ENCODE measurements at regions not wholly inside any gene's neighbourhood (a gene's known extent, or its start where the extent isn't known, plus 50 kb on each side); places are given as distances from the start of the nearest gene placed in this dataset.

DNA sequence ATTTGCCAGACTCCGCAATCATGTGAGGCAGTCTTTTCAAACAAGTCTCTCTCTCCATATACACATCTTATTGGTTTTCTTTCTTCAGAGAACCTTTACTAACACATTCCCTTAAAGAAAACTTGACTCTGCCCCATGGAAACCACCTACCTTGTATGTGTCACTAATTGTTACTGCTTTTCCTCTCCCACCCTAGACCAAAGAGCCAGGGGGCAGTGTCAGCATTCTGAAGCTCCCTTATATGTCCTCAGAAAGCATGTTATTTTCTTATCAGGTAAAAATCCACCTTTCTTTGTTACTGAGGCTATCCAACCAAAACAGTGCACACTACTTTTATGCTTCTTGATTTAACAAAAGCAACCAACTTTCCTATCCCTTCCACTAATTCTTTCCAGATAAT is 98.9 kb upstream of the SLC5A9 start:
- peaks cover 0 to 7% (median 0%) of the 10 kb centered on the region in 12 donors for H3K4me1 ChIP-seq

GRCh38 chr1:48121955-48122354 is 100.6 kb upstream of the SLC5A9 start:
- Histone ChIP-seq H3K4me1 (peaks cover 0 to 7% (median 0%) of the 10 kb centered on the region in 12 donors), H3K27ac (no peak overlapping the region), H3K9me3 (peaks cover 0 to 11% (median 6%) of the 10 kb centered on the region in 12 donors), H3K27me3 (no peaks in the 10 kb centered on the region), H3K36me3 (no peaks in the 10 kb centered on the region), H3K4me3 (no peak overlapping the region)
- ATAC-seq (no peak), DNase-seq (no peak)
- WGBS, 4 donors, result 49 to 67% (median 62%) methylated on average over 4 of the region's 4 CpGs
- TF ChIP-seq POLR2A (IDR thresholded peaks at IDR 0.05), result no peak
- TF ChIP-seq, protein P1, sequence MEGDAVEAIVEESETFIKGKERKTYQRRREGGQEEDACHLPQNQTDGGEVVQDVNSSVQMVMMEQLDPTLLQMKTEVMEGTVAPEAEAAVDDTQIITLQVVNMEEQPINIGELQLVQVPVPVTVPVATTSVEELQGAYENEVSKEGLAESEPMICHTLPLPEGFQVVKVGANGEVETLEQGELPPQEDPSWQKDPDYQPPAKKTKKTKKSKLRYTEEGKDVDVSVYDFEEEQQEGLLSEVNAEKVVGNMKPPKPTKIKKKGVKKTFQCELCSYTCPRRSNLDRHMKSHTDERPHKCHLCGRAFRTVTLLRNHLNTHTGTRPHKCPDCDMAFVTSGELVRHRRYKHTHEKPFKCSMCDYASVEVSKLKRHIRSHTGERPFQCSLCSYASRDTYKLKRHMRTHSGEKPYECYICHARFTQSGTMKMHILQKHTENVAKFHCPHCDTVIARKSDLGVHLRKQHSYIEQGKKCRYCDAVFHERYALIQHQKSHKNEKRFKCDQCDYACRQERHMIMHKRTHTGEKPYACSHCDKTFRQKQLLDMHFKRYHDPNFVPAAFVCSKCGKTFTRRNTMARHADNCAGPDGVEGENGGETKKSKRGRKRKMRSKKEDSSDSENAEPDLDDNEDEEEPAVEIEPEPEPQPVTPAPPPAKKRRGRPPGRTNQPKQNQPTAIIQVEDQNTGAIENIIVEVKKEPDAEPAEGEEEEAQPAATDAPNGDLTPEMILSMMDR (IDR thresholded peaks at IDR 0.05), result no peak
- intact Hi-C loops (cut with DNase I), result no loop called here

More for the DNA sequence above, 98.9 kb upstream of the SLC5A9 start:
- Histone ChIP-seq H3K4me3 (no peak overlapping the region), H3K27me3 (no peaks in the 10 kb centered on the region), H3K27ac (no peak overlapping the region), H3K9me3 (no peaks in the 10 kb centered on the region), H3K36me3 (no peaks in the 10 kb centered on the region)
- DNase-seq (no peak), ATAC-seq (no peak)
- TF ChIP-seq POLR2A (IDR thresholded peaks at IDR 0.05), result no peak
- TF ChIP-seq, protein P1 (IDR thresholded peaks at IDR 0.05), result no peak
- intact Hi-C loops (cut with DNase I), result no loop called here
- WGBS, 4 donors, result 99 to 100% (median 100%) methylated on average over 1 of the region's 1 CpG

- no peak overlapping the region for H3K4me3 ChIP-seq
- no peaks in the 10 kb centered on the region for H3K36me3 ChIP-seq
- no peaks in the 10 kb centered on the region for H3K27me3 ChIP-seq
- intact Hi-C loops (cut with DNase I), result no loop called here
- H3K27ac ChIP-seq, result no peak overlapping the region
- ATAC-seq (no peak), DNase-seq (no peak)
- H3K9me3 ChIP-seq, result peaks cover 0 to 15% (median 6%) of the 10 kb centered on the region in 12 donors
- H3K4me1 ChIP-seq, result peaks cover 0 to 7% (median 0%) of the 10 kb centered on the region in 12 donors
- TF ChIP-seq, protein P1 (IDR thresholded peaks at IDR 0.05), result no peak
- TF ChIP-seq POLR2A (IDR thresholded peaks at IDR 0.05), result no peak
These were observed 101.9 kb upstream of the SLC5A9 start for GRCh38 chr1:48120621-48121020.

DNA sequence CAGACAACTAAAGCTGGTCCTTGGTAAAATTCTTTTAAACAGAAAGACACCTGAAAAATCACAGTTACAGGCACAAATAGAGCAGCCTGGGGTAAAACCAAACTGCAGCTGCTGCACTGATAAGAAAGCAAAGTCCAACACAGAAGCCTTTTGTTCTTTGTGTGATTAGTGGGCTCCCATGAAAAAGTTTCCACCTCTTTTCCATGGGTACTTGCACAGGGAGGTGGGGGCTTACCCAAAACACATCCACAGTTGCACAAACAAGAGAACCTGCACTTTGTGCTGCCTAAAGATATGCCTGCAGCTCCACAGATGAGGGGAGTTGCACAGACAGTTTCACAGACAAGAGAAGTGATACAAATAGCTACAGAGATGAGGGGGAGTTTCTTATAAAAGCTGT is 106.7 kb upstream of the SLC5A9 start:
- intact Hi-C loops (cut with DNase I), result no loop called here
- Histone ChIP-seq H3K9me3 (peaks cover 0 to 15% (median 6%) of the 10 kb centered on the region in 12 donors), H3K27me3 (no peaks in the 10 kb centered on the region), H3K27ac (no peak overlapping the region), H3K36me3 (no peaks in the 10 kb centered on the region), H3K4me1 (peaks cover 0 to 6% (median 0%) of the 10 kb centered on the region in 12 donors), H3K4me3 (no peak overlapping the region)
- ATAC-seq (no peak), DNase-seq (no peak)
- TF ChIP-seq, protein P1 (IDR thresholded peaks at IDR 0.05), result no peak

All from heart left ventricle (tissue), 16 donors.